AG09309 (cell line): ENCODE measurements at regions not wholly inside any gene's neighbourhood (a gene's known extent, or its start where the extent isn't known, plus 50 kb on each side); places are given as distances from the start of the nearest gene placed in this dataset.

Experiments used
- DNase-seq: peaks from one replicate; pipeline ENCODE4 v3.0.0-alpha.2; 2010; ENCODE audit warnings: low read depth
- H3K4me3 ChIP-seq: 2 replicates; pipeline ENCODE4 v1.5.1; 2011; ENCODE audit warnings: mild to moderate bottlenecking, low read depth, low read length, moderate library complexity; ENCODE audit not compliant: control insufficient read depth
- TF ChIP-seq, protein P1 (sequence below): IDR thresholded peaks from 2 replicates; pipeline ENCODE4 v1.5.1; 2011; ENCODE audit warnings: mild to moderate bottlenecking, low read depth, low read length, inconsistent platforms; ENCODE audit not compliant: insufficient read depth, control insufficient read depth; ENCODE audit errors: missing control alignments

DNA sequence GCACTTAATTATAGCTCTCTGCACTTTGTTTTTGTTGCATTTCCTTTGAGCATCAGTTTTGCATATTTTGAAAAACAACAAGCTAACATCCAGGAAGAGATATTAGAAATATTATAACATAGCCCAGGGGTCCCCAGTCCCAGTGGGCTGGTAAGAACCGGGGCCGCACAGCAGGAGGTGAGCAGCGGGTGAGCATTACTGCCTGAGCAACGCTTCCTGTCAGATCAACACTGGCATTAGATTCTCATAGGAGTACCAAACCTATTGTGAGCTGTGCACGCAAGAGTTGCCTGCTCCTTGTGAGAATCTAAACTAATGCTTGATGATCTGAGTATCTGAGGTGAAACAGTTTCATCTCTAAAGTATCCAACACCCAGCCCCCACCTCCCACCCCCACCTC, 675.9 kb upstream of the ZNF608 start:
- no peak overlapping the region for H3K4me3 ChIP-seq
- no peak for DNase-seq
- TF ChIP-seq, protein P1, sequence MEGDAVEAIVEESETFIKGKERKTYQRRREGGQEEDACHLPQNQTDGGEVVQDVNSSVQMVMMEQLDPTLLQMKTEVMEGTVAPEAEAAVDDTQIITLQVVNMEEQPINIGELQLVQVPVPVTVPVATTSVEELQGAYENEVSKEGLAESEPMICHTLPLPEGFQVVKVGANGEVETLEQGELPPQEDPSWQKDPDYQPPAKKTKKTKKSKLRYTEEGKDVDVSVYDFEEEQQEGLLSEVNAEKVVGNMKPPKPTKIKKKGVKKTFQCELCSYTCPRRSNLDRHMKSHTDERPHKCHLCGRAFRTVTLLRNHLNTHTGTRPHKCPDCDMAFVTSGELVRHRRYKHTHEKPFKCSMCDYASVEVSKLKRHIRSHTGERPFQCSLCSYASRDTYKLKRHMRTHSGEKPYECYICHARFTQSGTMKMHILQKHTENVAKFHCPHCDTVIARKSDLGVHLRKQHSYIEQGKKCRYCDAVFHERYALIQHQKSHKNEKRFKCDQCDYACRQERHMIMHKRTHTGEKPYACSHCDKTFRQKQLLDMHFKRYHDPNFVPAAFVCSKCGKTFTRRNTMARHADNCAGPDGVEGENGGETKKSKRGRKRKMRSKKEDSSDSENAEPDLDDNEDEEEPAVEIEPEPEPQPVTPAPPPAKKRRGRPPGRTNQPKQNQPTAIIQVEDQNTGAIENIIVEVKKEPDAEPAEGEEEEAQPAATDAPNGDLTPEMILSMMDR = no peak

DNA sequence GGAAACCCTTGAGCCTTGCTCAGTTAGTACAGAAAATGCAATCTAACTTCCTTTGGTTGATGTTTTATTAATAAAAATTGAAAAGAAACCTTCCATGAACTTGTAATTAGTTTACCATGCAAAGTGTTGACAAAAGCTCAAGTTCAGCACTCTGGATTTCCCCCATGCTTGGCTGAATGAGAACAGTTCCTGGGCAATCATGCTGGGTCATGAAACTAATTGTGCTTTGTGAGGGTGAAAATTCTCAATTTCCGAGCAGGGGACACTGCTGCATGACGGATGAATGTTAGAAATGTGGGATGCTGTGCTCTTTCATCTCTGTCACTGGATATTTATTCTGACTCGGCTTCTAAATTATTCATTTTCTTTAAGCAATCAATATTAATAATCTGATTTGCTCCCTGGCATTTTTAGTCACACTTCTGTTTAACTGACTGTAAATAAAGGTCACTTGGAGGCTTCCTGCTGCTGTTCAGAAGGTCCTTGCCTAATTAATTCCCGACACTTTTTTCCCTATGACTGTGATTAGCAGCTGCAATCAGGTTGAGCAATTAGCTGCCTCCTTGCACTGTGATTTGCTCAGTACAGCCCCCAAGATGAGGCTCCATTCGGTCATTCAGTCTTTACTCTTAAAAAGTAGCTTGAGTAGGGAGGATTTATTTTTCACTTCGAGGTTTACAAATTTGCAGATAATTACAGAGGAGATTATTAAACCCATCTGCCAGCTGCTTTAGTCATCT, 678.1 kb upstream of the ZNF608 start:
- no peak for DNase-seq
- no peak overlapping the region for H3K4me3 ChIP-seq
- TF ChIP-seq, protein P1 = no peak

DNA sequence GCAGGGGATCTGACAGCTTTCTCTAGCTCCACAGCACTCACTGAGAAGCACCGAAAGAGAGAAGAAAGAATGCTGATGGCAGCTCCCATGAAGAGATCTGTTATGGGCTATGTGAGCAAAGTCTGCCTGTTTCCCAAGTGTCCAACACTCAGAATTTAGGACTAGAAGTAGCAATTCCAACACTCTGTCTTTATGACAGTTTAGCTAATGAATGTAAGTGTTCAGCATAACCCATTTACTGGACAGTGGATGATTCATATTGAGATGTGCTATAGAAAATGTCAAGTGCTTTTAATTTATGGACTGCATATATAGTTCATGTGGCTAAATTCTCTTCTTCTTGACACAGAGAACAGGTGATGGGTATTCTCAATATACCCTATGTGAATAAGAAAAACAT, 683.1 kb upstream of the ZNF608 start:
- no peak for DNase-seq
- no peak overlapping the region for H3K4me3 ChIP-seq
- TF ChIP-seq, protein P1 = no peak

DNA sequence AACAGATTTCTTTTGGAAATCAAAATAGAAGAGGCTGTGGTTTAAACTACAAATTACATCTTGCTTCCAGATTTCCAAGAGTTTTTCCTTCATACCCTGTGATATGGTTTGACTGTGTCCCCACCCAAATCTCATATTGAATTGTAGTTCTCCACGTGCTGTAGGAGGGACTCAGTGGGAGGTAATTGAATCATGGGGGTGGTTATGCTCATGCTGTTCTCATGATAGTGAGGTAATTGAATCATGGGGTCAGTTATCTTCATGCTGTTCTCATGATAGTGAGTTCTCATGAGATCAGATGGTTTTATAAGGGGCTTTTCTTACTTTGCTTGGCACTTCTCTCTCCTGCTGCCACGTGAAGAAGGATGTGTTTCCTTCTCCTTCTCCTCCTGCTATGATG, 687.0 kb upstream of the ZNF608 start:
- H3K4me3 ChIP-seq = no peak overlapping the region
- DNase-seq = no peak
- TF ChIP-seq, protein P1 = no peak

DNA sequence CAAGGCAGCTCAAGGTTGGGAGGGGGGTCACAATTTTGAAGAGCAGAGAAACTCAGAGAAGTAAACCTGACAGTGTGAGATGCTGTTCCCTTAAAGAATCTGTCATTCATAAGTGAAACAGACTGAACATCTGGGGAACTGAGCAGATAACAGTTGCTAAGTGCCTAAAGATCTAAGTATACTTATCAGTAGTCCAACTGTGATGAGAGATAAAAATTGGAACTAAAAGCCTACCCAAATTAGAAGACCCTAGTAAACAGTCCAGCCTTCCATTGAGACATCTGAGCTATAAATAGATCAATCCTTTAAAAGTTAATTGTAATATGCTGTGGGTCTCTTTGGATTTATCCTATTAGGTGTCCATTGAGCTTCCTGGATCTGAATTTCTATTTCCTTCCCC, 692.8 kb upstream of the ZNF608 start:
- TF ChIP-seq, protein P1 = no peak
- no peak overlapping the region for H3K4me3 ChIP-seq

DNA sequence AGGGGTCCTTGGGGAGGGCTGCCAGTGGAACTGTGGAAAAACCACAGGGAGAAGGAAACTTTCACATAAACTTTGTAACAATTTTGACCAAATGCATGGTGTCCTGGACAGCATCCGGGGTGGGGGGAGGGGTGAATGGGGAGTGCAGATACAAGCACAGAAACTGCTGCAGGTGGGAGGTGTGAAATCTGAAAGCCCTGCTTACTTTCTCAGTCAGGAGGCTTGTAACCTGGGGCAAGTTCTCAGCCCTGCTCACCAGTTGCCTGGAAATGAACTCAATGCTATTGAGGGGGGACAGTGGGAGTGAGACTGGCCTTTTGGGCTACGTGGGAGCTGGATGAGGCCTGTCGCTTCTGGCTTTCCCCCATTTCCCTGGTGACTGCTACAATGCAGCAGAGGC, 694.5 kb upstream of the ZNF608 start:
- no peak for DNase-seq
- TF ChIP-seq, protein P1 = no peak
- H3K4me3 ChIP-seq = no peak overlapping the region

More for the DNA sequence above, 692.8 kb upstream of the ZNF608 start:
- DNase-seq = no peak
